Right cardiac atrium (tissue), 5 donors: ENCODE measurements at regions not wholly inside any gene's neighbourhood (a gene's known extent, or its start where the extent isn't known, plus 50 kb on each side); places are given as distances from the start of the nearest gene placed in this dataset.
A peak's percentile ranks its signal among the peaks of the same experiment; 100 is the strongest.

Experiments used
- ATAC-seq, 2 donors: fragments of 200-7000 bp; cut with Tn5 transposase; one replicate each; pipeline versions ENCODE4 v1.8.0 to v1.9.1; 2020; ENCODE audit warnings: moderate library complexity in 2 of 2, mild to moderate bottlenecking in 1 of 2
- DNase-seq, 3 donors: peaks; one replicate each; pipeline ENCODE4 v3.0.0-alpha.2; 2020
- H3K27ac ChIP-seq: one replicate; pipeline ENCODE4 v1.5.1; 2013; ENCODE audit warnings: mild to moderate bottlenecking, low read length, control low read depth, moderate library complexity
- H3K27me3 ChIP-seq: one replicate; pipeline ENCODE4 v1.6.1; 2013; ENCODE audit not compliant: control insufficient read depth, insufficient read depth
- H3K4me1 ChIP-seq: one replicate; pipeline ENCODE4 v1.6.1; 2013; ENCODE audit warnings: low read length; ENCODE audit not compliant: control insufficient read depth, insufficient read depth
- H3K4me3 ChIP-seq: one replicate; pipeline ENCODE4 v1.5.1; 2013; ENCODE audit warnings: low read length, control low read depth
- H3K9me3 ChIP-seq: one replicate; pipeline ENCODE4 v1.6.1; 2013; ENCODE audit warnings: low read length; ENCODE audit not compliant: control insufficient read depth
- WGBS: extraction: QIAGEN DNeasy Blood & Tissue Kit; methylation state at CpG from one replicate; pipeline ENCODE4 v1.1.7; 2013; 5-methylcytosine and 5-hydroxymethylcytosine counted together
- intact Hi-C, 4 donors: fragments of 100-400 bp; cut with DNase I; formaldehyde crosslinking; loops; one replicate each; pipeline versions ENCODE4 v1.11.0 to v1.14.0; 2022 to 2023
- donor health status: healthy with polysubstance abuse.
- donor health status: DM: no; HTN: yes; CAD: no.
- donor health status: DM: no; HTN: no; CAD: no.
- donor health status: DM: no; HTN: yes; CAD: no; lungs with severe emphysema.
- donor health status: DM: yes; HTN: yes; CAD: no.

DNA sequence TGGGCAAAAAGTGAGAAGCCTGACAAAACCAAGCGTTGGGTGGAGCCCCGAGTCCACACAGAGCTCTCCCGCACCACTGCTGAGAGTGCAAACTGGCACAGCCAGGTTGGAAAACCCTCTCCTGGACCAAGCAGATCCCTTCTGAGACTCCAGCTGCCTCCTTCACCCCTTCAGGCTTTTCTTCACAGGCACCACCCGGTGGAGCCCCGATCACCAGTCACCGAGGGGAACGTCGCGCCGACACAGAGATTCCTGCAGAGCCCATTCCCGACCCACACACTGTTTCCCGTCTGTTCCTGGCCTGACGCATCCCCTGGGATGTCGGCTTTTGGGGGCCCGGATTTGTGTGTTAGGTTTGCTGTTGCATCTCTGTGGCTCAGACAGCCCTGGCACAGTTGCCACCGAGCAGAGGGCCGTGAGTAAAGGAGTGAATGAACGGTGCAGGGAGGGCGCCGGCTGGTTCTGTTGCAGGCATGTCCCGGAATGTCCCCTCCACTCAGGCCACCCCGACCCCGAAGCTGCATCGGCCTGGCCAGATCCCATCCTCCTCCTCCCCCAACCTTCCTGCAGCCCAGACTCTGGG is 51.0 kb upstream of the INPP5A start:
- Histone ChIP-seq H3K4me3 (no peak overlapping the region), H3K9me3 (no peaks in the 10 kb centered on the region), H3K27ac (no peak overlapping the region), H3K4me1 (peaks cover 2% of the 10 kb centered on the region), H3K27me3 (no peaks in the 10 kb centered on the region)
- whole genome bisulfite sequencing, result 84% methylated on average over 24 of the region's 24 CpGs
- no peak for ATAC-seq
- intact Hi-C loops, result no loop called here
- DNase-seq, result peak in 2 of 3 donors; percentile 35

DNA sequence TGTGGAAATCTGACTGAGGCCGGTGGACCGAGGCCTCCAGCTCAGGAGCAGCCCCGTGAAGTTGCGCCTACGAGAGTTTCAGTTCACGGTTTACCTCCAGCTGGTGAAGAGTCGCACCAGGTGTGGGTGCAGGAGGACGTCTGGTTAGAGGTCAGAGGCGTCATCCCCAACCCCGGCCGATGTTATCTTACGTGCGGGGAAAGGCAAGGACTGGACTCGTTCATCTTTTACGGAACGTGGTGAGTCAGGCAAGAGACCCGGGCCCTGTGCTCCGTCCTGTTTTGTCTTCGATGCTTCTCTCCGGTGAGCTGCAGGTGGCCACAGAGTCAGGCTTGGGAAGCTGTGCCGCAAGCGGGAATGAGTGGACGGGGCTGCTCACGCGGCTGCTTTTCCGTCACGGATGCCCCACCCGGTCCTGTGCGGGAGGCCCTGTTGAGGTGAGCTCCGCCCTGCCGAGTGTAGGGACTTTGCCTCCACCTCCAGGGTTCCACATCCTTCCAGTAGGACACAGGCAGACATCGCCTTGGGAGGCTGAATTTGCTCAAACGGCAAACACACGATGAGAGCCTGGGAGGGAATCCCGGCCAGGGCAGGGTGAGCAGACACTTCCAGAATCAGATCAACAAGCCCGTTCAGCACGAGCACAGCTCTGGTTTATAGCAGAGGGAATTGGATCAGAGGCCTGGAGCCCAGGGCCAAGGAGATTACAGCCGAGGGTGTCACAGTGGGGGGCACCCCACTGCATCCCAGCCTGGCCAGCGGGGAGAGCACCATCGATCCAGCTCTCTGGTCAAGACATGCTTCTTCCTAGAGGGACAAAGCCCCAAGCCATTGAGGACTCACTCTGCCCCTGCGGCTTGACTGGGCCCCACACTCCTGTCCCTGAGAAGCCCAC is 50.1 kb upstream of the INPP5A start:
- no peak for ATAC-seq
- peak in 2 of 3 donors; percentile 10 to 35 for DNase-seq
- Histone ChIP-seq H3K27ac (no peak overlapping the region), H3K9me3 (no peaks in the 10 kb centered on the region), H3K27me3 (no peaks in the 10 kb centered on the region), H3K4me3 (no peak overlapping the region), H3K4me1 (no peaks in the 10 kb centered on the region)
- intact Hi-C loops, result no loop called here
- WGBS, result 90% methylated on average over 41 of the region's 41 CpGs
